Loucy (cell line): ENCODE measurements at regions not wholly inside any gene's neighbourhood (a gene's known extent, or its start where the extent isn't known, plus 50 kb on each side); places are given as distances from the start of the nearest gene placed in this dataset.
A peak's percentile ranks its signal among the peaks of the same experiment; 100 is the strongest.

Experiments used
- H2AFZ ChIP-seq: fragments of 200-600 bp; sonication (generic); 2 replicates; pipeline ENCODE4 v1.6.0; 2016; ENCODE audit warnings: antibody characterized with exemption, mild to moderate bottlenecking, low read length, moderate library complexity
- H3F3A ChIP-seq: fragments of 200-600 bp; 2 replicates; pipeline ENCODE4 v1.6.0; 2016; ENCODE audit warnings: antibody characterized with exemption, low read depth, mild to moderate bottlenecking
- H3K27me3 ChIP-seq: fragments of 200-600 bp; sonication (generic); 2 replicates; pipeline ENCODE4 v1.6.1; 2014; ENCODE audit warnings: low read length, mild to moderate bottlenecking; ENCODE audit not compliant: insufficient read depth, poor library complexity, severe bottlenecking
- H3K36me3 ChIP-seq: fragments of 200-600 bp; sonication (generic); 2 replicates; pipeline ENCODE4 v1.6.1; 2016; ENCODE audit warnings: low read length; ENCODE audit not compliant: insufficient read depth
- H3K4me1 ChIP-seq: fragments of 200-600 bp; sonication (generic); 2 replicates; pipeline ENCODE4 v1.5.1; 2014; ENCODE audit warnings: low read length, mild to moderate bottlenecking; ENCODE audit not compliant: insufficient read depth, poor library complexity, severe bottlenecking
- H3K4me2 ChIP-seq: fragments of 200-600 bp; sonication (generic); 2 replicates; pipeline ENCODE4 v1.6.0; 2014; ENCODE audit warnings: antibody characterized with exemption, low read length, low read depth, mild to moderate bottlenecking; ENCODE audit not compliant: poor library complexity, severe bottlenecking
- H3K4me3 ChIP-seq: fragments of 200-600 bp; sonication (generic); 2 replicates; pipeline ENCODE4 v1.5.1; 2014; ENCODE audit warnings: low read length, mild to moderate bottlenecking, mixed read lengths; ENCODE audit not compliant: poor library complexity, severe bottlenecking
- H3K79me2 ChIP-seq: fragments of 200-600 bp; sonication (generic); 2 replicates; pipeline ENCODE4 v1.6.1; 2014; ENCODE audit warnings: low read length; ENCODE audit not compliant: insufficient read depth
- H3K9ac ChIP-seq: fragments of 200-600 bp; sonication (generic); 2 replicates; pipeline ENCODE4 v1.6.0; 2014; ENCODE audit warnings: mild to moderate bottlenecking, low read depth, low read length, moderate library complexity; ENCODE audit not compliant: poor library complexity, severe bottlenecking
- H3K9me2 ChIP-seq: fragments of 200-600 bp; sonication (generic); replicated peaks from 2 replicates; pipeline ENCODE4 v1.6.1; 2016; ENCODE audit warnings: low read depth, low read length, mixed read lengths
- H3K9me3 ChIP-seq: fragments of 200-600 bp; sonication (generic); 2 replicates; pipeline ENCODE4 v1.6.1; 2014; ENCODE audit warnings: mild to moderate bottlenecking, antibody characterized with exemption, low read length, low read depth; ENCODE audit not compliant: insufficient read depth
- H4K20me1 ChIP-seq: fragments of 200-600 bp; sonication (generic); 2 replicates; pipeline ENCODE4 v1.6.0; 2014; ENCODE audit warnings: antibody characterized with exemption, low read length, mild to moderate bottlenecking; ENCODE audit not compliant: insufficient read depth, poor library complexity, severe bottlenecking
- EZH2phosphoT487 ChIP-seq: fragments of 200-600 bp; IDR thresholded peaks from 2 replicates; pipeline ENCODE4 v1.6.1; 2018; ENCODE audit warnings: antibody characterized with exemption, mild to moderate bottlenecking, moderate library complexity, borderline replicate concordance
- TF ChIP-seq, protein P1 (sequence below): fragments of 200-600 bp; sonication (generic); conservative IDR thresholded peaks from 2 replicates; pipeline ENCODE4 v1.5.1; 2014; ENCODE audit warnings: mild to moderate bottlenecking, antibody characterized with exemption, low read length

GRCh38 chr7:80333040-80333439 is 178.8 kb downstream of the GNAT3 start:
- no peaks in the 10 kb centered on the region for H3K36me3 ChIP-seq
- no peaks in the 10 kb centered on the region for H3K79me2 ChIP-seq
- H2AFZ ChIP-seq: peak overlapping the region; percentile 42; the same call in 1 of the 2 replicates
- H3F3A ChIP-seq: no peaks in the 10 kb centered on the region
- H3K4me1 ChIP-seq: no peaks in the 10 kb centered on the region
- no peaks in the 10 kb centered on the region for H3K27me3 ChIP-seq
- no peak for TF ChIP-seq EZH2phosphoT487
- TF ChIP-seq, protein P1, sequence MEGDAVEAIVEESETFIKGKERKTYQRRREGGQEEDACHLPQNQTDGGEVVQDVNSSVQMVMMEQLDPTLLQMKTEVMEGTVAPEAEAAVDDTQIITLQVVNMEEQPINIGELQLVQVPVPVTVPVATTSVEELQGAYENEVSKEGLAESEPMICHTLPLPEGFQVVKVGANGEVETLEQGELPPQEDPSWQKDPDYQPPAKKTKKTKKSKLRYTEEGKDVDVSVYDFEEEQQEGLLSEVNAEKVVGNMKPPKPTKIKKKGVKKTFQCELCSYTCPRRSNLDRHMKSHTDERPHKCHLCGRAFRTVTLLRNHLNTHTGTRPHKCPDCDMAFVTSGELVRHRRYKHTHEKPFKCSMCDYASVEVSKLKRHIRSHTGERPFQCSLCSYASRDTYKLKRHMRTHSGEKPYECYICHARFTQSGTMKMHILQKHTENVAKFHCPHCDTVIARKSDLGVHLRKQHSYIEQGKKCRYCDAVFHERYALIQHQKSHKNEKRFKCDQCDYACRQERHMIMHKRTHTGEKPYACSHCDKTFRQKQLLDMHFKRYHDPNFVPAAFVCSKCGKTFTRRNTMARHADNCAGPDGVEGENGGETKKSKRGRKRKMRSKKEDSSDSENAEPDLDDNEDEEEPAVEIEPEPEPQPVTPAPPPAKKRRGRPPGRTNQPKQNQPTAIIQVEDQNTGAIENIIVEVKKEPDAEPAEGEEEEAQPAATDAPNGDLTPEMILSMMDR: no peak
- no peak overlapping the region for H3K4me2 ChIP-seq
- H4K20me1 ChIP-seq: no peaks in the 10 kb centered on the region
- no peak overlapping the region for H3K4me3 ChIP-seq
- H3K9me3 ChIP-seq: no peaks in the 10 kb centered on the region
- H3K9ac ChIP-seq: no peak overlapping the region
- H3K9me2 ChIP-seq: no peaks in the 10 kb centered on the region

- no peaks in the 10 kb centered on the region for H3K36me3 ChIP-seq
- H3K4me2 ChIP-seq: no peak overlapping the region
- H3K9me2 ChIP-seq: no peaks in the 10 kb centered on the region
- H2AFZ ChIP-seq: no peak overlapping the region
- no peak overlapping the region for H3K4me3 ChIP-seq
- no peaks in the 10 kb centered on the region for H3K4me1 ChIP-seq
- H3F3A ChIP-seq: no peaks in the 10 kb centered on the region
- H3K79me2 ChIP-seq: no peaks in the 10 kb centered on the region
- no peaks in the 10 kb centered on the region for H4K20me1 ChIP-seq
- TF ChIP-seq, protein P1: no peak
- TF ChIP-seq EZH2phosphoT487: no peak
- no peaks in the 10 kb centered on the region for H3K9me3 ChIP-seq
- H3K9ac ChIP-seq: no peak overlapping the region
- H3K27me3 ChIP-seq: no peaks in the 10 kb centered on the region
Measured at GRCh38 chr7:80330434-80330833, 181.4 kb downstream of the GNAT3 start.

DNA sequence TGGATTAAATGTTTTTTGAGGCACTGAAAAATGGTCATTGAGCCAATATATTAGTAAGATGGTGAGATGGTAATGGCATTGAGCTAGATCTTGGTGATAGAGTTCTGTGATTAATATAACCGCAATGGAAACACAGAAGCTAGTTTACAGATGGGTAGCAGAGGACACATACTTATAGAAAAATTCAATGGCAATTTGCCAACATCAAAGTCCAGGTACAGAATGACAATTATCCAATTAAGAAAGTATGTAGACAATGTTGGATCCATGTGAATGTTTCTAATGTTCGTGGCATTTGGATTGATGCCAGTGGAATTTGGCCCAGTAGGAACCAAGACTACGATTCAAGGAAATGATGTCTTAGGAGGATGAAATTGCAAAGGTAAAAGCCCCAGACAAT is 187.8 kb downstream of the GNAT3 start:
- H3K79me2 ChIP-seq: no peaks in the 10 kb centered on the region
- H3K9me3 ChIP-seq: no peaks in the 10 kb centered on the region
- no peak overlapping the region for H2AFZ ChIP-seq

More for the DNA sequence above, 187.8 kb downstream of the GNAT3 start:
- Histone ChIP-seq H3K4me2 (no peak overlapping the region), H3F3A (no peaks in the 10 kb centered on the region), H3K9ac (no peak overlapping the region), H3K27me3 (no peaks in the 10 kb centered on the region), H3K9me2 (no peaks in the 10 kb centered on the region), H4K20me1 (no peaks in the 10 kb centered on the region), H3K4me1 (no peaks in the 10 kb centered on the region), H3K36me3 (no peaks in the 10 kb centered on the region), H3K4me3 (no peak overlapping the region)
- TF ChIP-seq EZH2phosphoT487: no peak
- TF ChIP-seq, protein P1: no peak
